LHCN-M2 (cell line): ENCODE measurements at regions not wholly inside any gene's neighbourhood (a gene's known extent, or its start where the extent isn't known, plus 50 kb on each side); places are given as distances from the start of the nearest gene placed in this dataset.

Source experiments
- DNase-seq: peaks from one replicate; pipeline ENCODE4 v3.0.0-alpha.2; 2012; ENCODE audit warnings: low read depth

DNA sequence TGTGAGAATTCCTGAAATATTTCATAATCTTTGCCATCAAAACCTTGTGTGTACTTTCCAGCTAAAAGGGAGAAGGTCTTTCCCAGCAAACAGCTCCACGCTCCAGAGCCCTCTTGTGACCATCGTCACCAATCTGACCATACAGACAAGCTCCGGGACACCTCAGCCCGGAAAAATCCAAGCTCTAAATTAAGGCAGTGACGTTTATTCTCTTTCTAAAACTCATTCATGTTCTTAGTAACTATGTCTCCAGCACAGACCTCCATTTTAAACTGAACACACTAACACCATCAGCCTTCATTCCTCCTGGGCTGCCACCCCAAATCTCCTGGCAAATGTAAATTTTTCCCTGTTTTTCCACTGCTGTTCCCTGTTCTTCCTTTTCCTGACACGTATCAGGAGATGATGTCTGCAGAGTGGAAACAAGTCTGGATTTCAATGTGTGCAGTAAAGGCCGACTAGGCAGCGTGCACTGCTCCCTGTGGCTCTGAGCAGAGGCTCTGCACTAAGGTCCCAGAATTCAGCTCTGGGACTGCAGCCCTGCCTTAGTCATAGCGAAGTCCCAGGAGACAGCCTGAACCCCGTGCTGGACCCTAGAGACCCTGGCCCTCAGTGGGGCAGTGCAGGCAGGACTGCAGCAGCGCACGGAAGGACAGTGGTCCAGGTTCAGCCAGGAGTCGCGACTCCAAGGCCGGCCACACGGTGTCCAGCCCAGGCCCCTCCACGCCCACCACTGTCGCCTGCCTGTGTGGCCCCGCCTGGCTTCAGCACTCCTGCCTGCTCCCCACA, 452.5 kb upstream of the SALL3 start:
- DNase-seq = no peak

DNA sequence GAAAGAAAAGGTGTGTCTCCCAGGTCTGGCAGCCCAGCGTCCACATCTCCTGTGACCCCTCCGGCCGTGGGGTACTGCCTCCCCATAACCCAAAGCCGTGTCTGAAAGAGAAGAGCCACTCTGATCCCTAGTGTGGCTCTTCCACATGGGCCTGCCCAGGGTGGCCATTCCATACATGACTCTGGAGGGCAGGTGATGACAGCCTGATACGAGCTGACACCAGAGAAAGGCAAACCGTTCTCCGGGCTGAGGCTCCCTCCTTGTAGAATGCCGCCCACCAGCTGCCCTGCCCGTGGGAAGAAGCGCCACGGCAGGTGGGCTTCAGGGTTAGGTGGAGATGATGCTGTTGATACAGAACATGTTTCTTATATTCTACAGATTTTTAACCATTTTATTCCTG, 451.6 kb upstream of the SALL3 start:
- no peak for DNase-seq

DNA sequence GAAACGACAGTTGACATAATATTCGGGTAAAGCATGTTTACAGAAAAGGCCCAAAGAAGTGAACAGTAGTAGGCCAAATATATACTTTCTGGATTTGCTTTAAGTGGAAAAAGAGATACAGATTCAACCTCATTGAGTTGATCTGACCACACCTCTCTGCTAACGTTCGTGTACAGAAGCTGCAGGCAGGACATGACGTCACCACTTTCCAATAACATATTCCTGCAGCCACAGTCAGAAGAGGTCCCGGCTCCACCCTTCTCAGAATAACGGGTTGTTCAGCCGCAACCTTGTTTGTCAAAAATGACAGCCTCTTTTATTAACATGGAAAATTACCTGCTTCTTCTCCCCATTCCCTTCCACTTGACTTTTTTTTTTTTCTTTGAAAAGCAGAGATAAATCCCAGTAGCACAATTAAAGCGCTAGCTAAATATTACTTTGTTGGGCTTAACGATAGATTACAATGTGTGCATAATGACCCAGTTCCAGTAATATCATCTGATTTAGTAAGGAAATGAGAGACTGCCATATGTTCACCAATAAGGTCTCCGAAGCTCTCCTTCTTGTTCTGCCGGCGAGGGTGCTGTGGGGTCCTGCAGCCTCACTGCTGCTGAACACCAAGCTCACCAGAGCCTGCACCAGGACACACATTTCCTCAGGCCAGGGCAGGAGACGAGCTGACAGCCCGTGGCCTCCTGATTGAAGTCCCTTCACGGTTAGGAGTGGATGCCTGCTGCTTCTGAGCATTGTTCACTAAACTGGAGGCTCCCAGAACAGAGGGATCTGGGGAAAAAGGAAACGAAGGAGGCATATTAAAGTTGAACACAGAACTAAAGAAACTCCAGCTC, 451.0 kb upstream of the SALL3 start:
- DNase-seq = no peak

DNA sequence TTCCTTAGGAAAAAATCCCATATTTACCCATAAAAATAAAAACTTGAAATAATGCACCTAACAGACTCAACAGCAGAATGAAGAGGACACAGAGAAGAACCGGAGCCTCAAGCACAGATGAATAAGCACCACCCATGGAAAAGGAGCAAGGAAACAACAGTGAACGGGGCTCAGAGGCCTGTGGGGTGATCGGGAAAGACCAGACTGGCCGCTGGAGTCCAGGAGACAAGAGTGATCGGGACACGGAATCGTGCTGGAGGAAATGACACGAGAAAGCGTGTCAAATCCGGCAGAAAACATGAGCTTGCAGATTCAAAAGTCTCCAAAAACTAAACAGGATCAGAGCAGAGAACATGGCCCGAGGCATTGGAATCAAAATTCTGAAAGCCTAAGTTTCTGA, 448.0 kb upstream of the SALL3 start:
- no peak for DNase-seq

DNA sequence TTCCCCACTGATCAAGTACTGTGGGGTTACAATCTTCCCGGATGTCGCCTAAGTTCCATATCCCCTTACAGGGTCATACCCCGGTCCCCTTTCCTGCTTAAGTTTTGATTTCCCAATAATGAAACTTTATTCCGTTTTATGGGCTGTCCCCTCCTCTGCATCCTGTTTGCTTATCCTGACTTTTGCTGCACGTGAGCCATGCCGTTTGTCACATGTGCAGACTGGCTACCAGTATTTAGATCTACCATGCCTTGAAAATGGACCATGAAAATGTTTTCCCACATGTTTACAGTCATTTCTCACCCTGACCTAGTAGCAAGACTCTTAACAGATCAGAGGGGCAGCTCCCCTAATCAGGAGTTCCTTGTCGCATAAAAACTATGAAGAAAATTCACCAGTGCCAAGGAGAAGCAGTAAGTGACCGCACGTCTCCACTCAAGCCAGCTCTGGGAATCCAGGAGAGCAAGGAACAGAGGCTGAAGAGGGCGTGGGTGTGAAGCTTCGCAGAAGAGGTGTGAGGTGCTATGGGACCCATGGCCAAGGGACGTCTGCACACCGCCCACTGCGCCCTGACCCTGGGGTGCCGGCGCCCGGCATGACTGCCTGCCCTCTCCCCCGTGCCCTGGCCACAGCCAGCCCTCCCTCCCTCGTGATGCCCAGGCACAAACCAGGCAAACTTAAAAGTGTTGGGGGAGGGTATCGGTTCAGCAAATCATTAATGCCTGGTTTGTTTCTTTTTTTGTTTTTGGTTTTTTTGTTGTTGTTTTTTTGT, 440.8 kb upstream of the SALL3 start:
- no peak for DNase-seq

DNA sequence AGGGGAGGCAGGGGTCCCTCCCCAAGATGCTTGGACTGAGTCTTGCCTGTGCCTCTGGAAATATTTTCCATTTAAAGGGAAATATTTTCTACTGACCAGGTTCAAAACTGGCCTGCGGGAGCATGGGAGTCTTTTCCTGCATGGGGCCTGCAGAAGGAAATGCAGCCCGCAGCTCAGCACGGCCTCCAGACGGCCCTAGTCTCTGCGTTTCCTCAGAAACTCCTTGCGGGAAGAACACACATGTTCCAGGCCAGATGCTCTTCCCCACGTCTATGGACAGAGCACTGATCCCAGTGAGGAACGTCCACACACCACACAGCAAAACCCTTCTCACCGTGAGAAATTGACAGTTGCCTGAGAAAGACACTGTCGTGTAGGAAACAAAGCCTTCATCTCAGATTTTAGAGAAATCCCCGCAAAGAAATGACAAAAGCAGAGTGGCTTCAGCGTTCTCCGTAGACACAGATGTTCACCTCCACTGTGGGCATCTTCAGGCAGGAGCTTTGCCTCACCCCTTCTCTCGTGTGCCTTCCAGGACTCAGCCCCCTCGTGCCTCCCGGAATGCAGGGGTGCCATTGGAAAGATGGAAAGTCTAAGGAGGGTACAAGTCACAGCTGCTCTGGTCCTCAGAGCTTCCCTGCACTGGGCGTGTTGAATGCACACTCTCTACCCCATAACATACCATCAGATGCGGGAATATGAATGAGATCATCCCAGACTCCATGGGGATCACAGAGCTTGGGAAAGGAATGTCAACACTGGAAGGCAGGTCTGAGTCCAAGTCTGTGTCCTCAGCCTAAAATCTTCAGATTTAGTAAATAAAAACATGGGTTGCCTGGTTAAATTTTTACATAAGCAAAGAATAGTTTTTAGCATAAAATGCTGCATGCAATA, 438.7 kb upstream of the SALL3 start:
- DNase-seq = no peak

DNA sequence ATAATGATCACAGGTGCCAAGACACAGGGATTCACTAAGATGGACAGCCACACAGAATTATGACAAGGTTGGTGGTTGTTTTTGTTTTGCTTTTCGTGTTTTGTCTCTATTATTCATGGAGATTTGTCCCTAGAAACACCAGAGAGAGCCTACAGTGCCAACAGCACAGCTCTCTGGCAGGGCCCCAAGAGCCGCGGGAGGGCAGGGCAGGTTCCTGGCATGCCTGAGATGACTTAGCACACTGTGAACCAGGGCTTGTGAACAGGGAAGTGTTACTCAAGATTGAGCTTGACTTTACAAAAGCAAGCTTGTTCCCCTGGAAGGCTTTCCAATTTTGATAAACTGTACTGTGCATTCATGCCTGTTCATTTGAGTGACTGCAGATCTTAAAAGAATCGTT, 437.4 kb upstream of the SALL3 start:
- no peak for DNase-seq

DNA sequence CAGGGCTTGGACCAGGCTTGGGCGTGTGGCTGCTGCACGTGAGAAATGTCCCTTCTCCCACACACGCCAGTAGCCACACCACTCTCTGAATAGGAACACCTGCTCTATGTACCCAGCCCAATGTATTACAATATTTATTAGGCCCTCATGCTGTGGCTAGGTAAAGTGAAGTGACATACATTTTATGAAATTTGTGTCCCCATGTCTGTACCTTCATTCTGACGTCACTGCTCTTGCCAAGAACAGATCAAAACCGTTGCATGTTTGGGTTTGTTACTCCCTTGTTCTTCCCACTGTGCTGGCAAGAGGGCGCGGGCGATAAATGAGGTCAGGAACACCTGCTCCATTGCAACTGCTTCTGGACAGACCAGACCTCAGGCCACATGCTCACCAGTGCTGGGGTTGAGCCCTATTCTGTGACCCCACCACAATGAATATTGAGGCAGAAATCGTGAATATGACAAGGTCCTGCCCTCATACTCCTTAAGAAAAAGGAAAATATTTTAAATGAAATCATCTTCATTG, 436.4 kb upstream of the SALL3 start:
- DNase-seq = no peak

DNA sequence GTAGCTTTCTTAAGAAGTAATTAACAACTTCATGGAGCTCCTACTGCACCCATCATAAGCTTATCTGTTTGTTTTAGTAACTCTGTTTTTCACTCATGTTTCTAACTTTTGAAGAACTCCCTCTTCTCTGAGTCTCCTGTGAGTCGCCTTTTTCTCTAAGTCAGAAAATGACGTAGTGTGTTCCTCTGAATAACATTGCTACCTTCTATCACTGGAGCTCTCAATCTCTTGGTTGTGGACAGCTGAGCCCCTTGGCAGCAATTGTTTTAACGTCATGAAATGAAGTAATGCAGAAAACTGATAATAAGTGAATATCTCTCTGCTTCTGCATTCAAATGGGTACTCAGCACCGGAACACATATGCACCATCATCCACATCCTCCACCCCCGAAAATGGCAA, 433.3 kb upstream of the SALL3 start:
- DNase-seq = no peak

DNA sequence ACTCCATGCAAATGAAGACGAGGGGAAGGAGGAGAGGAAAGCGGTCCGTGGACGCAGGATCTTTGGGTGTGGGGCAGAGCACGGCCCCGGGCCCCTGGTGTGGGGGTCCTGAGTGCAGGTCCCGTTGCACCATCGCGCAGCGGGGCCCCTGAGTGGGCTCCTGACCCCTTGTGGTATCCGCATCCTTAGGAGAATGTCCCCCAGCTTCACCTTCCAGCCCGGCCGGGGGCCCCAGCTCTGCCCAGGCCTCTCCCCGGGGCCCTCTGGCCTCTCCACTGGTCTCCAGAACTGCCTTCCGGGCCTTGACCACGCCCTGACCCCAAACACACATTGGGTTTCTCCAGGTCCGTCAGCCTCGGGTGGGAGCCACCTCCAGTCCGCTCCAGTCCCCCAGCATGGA, 431.8 kb upstream of the SALL3 start:
- no peak for DNase-seq

DNA sequence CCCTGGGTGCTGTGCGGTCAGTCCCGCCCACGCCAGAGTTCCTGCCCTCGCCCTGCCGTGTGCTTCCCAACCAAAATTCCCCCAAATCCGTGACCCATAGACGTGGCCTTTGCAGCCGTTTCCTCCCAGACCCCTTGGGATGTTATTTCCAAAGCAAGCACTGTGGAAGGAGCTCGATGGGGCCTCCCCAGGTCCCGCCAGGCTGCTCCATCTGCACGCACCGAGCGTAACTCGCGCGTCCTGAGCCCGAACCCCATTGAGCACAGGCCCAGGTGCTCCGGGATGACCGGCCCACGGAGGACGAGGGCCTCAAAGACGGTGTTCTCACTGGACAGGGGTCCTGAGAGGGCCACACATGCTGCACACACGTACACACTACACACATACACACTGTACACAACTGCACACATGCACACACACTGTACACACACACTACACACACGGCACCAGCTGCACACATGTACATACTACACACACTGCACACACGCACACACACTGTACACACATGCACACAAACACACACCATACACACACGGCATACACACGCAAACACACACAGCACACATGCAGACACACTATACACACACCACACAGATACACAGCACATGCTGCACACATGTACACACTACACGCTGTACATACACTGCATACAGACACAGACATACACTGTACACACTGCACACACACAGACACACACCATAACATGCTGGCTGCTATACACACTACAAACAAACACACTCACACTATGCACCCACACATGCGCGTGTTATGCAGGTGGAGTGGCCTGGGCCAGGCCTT, 431.2 kb upstream of the SALL3 start:
- DNase-seq = no peak

DNA sequence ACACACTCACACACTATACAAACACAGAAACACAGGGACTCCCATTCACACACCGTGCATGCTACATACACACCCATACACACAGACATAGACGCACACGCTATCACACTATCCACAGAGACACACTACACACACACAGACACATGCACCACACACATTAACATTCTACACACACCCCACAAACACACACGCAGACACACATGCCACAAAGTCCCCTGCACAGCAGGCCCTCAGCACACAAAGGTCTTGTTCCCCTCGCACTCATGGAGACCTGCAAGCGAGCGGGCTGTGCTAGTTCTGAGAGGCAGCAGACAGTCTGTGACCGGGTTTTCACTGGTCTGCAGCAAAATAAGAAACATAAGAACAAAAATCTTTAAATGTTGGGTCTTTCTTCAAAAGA, 429.6 kb upstream of the SALL3 start:
- DNase-seq = no peak

DNA sequence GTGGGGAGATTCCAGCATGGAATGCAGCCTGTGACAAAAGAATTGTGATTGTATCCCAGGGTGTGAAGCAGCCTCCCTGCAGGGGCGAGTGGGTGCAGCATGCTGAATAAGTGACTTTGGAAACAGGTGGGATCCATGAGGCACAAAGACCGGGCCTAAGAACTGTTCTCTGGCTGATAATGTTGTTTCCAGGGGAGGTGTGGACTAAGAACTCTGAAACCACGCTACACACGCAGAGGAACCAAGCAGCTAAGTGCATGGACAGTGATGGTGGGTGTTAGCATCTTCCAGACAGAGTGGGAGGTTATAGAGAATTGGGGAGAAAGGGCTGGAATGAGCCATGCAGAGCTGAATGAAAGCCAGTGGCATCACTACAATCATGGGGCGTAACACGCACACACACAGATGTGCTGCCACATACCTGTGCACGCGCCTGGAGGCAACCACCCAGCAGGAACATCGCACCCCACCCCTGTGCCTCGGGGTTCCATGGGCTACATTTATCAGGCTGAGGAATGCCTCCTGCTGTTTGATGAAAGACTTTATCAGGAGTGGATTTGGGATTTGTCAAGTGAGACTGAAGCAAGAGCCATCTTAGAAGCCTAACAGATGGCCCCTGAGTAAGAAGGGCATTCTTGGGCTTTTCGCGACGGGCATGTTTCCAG, 424.5 kb upstream of the SALL3 start:
- DNase-seq = no peak

DNA sequence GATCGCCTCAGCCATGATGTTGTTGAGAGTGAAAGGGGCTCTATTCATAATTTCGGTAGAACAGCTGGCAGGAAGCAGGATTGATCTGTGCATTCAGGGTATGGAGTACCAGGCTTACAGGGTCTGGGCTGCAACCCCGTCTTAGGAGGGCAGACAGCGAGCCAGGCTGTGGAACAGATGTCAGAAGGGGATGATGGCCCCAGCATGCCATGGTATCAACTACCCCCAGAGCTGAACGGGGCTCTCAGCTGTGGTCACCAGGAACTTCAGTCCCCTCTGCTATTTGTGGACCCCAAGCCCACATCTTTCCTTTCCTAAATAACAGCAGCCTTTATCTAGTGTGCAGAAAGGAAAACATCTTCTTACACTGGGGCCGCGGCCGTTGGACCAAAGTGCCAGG, 422.2 kb upstream of the SALL3 start:
- no peak for DNase-seq

DNA sequence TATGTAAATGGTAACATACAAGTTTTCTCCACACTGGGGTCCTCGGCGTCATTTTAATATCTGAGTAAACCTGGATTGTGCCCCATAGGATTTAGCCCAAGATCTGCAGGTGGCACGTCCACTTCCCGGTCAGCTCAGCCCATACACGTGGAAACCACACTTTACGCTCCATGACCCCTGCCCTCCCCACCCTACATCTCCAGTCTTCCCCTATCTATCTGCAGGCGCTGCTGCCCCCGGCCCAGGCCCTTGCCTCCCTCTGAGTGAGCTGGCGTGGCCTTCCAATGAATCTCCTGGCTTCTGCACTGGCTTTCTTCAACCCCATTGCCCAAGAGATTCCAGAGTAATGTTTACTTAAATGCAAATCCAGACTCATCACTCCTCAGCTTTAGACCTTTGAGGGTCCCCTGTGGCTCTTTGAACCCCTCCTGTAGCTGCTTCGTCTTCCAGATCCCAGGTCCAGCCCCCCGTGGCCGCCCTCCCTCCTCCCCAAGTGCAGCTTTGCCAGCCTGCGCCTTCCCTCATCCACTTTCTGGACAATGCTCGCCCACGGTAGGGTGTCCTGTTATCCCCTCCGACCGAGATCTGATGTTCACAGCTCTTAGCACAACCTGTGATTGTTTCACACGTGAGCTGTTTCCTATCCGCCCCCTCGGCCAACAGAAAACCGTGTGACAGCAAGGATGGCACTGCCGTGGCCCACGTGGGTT, 421.4 kb upstream of the SALL3 start:
- DNase-seq = no peak

DNA sequence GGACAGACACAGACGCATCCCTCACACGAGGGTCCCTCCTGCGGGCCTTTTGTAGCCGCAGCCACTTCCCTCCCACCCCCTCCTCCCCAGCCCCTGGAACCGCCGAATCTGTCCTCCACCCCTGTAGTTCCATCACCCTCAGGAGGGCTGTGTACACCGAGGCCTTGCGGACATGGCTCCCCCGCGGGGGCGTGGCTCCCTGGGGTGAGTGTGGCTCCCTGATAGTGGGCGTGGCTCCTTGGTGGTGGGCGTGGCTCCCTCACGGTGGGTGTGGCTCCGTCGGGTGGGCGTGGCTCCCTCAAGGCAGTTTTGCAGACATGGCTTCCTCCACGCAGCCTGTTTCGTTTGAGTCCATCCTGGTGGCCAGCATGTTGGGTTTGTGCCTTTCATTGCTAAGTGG, 420.7 kb upstream of the SALL3 start:
- DNase-seq = no peak

DNA sequence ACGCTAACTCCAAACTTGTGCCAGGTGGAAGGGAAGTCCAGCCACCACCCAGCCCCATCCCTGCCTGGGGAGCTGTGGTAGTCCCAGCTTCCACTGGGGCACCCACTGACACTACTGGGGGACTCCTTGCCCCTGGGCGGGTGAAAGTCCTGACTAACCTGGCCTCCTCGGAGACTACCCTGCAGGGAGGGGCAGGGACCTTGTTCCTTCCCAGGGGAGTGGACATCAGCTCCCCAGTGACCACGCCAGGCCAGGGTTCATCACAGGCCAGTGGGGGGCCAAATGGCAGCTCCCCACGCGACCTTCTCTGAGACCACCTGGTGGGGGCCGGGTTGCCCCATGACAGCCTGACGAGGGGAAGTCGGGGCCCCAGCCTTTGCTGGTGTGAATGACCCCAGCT, 420.0 kb upstream of the SALL3 start:
- no peak for DNase-seq

DNA sequence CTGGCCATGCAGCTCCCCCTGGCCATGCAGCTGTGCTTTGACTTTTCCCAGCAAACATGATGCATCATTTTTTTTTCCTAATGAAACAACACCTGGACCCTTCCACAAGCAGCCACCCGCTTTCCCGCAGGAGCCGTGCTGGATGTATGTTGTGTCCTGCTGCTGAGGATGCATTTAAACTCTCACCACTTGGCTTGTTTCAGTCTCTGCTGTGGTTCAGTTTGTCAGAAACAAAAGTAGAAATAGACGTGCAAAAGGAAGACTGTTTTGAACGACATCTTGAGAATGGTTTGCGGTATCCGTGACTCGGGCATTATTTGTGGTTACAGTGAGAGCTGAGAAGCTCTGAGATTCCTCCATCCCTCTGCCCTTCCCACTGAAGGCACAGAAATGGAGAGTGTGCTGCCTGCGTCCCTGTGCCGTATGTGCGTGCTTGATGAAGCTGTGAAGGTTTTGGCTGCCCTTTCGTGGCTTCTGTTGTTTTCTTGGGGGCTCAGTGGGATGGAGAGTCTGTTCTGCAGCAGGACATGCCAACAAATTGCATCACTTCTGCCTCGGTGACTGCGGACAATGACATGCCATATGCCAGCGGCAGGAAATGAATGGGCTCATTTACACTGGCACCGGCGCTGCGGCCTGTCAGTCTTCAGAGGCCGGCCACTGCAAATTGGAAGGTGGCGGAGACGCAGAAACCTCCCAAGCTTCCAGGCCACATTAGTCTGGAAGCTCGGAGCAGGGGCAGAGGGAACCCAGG, 417.7 kb upstream of the SALL3 start:
- no peak for DNase-seq
